Activated CD4-positive, alpha-beta T cell treated with anti-CD3 and anti-CD28 coated beads, Interleukin-2, Interleukin-6, amounts not matched to agents 100 ng/mL and 50 ng/mL, durations not matched to agents 16 hours and 8 hours (primary cell): ENCODE measurements at regions not wholly inside any gene's neighbourhood (a gene's known extent, or its start where the extent isn't known, plus 50 kb on each side); places are given as distances from the start of the nearest gene placed in this dataset.
"Not testable (repeated sequence)": the region's sequence is repeated elsewhere in the genome, so short reads cannot be mapped to it uniquely, and the experiment has no call there.

Experiments used
- DNase-seq: peaks from one replicate; pipeline ENCODE4 v3.0.0-alpha.2; 2020

DNA sequence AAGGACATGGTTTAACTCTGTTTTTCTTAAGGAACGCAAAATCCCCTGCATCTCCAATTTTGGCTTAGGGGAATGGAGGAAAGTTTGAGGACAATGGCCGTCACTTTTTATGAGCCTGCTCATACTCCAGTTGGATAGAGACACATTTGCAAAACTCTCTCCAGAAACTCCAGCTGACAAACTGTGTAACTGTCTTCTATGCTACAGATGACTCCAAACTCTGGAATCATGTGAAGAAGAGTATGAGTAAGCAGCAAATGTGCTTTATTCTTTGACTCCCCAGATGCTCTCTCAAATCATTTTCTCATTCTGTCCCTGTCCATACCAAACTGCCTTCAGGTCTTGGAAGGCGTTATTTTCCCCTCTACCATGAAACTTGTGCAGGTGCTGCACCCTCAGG is 226.5 kb upstream of the GPR149 start:
- no peak for DNase-seq

GRCh38 chr3:154642145-154642544 is 212.2 kb upstream of the GPR149 start:
- DNase-seq, result no peak

- no peak for DNase-seq
Observed at GRCh38 chr3:154625756-154626155, 195.8 kb upstream of the GPR149 start.

DNA sequence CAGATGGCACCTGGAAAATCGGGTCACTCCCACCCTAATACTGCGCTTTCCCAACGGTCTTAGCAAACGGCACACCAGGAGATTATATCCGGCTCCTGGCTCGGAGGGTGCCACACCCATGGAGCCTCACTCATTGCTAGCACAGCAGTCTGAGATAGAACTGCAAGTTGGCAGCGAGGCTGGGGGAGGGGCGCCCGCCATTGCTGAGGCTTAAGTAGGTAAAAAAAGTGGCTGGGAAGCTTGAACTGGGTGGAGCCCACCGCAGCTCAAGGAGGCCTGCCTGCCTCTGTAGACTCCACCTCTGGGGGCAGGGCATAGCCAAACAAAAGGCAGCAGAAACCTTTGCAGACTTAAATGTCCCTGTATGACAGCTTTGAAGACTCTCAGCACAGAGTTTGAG is 189.6 kb upstream of the GPR149 start:
- DNase-seq, result not testable (repeated sequence)

GRCh38 chr3:154616298-154616697 is 186.3 kb upstream of the GPR149 start:
- DNase-seq, result no peak

GRCh38 chr3:154615471-154615870 is 185.5 kb upstream of the GPR149 start:
- DNase-seq, result no peak

DNA sequence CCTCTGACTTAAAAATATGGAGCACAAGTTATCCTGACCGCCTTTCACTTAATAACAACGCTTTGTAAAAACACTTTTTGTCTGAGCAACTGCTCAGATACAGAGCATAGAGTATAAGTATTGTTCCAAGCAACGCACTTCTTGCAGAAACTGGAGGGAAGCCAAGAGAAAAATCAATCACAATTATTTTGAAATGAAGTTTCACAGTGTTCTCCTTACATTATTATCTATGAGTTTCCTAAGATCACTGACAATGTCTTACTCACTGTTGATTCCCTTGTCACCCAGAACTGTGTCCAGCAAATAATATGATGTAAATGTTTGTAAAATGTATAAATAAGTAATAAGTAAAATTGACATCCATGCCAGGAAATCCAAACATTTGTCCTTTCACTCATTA is 184.6 kb upstream of the GPR149 start:
- DNase-seq, result no peak

DNA sequence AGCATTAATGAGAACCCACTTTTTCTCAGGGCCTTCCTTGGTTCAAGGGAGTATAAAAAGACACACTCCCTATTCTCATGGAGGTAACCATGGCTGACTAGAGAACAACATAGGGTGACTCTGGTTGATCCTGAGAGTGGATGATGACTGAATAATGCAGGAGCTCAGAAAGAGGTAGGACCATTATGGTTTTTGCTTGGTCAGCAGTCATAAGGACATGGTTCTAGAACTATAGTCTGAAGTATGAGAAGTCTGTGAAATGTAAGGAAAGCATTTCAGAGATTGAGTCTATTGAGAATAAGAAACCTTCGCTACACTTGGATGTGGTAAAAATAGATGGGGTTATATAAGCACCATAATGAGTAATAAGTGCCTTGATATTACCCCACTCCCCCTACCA is 184.1 kb upstream of the GPR149 start:
- DNase-seq, result no peak

GRCh38 chr3:154602241-154602640 is 172.3 kb upstream of the GPR149 start:
- no peak for DNase-seq

DNA sequence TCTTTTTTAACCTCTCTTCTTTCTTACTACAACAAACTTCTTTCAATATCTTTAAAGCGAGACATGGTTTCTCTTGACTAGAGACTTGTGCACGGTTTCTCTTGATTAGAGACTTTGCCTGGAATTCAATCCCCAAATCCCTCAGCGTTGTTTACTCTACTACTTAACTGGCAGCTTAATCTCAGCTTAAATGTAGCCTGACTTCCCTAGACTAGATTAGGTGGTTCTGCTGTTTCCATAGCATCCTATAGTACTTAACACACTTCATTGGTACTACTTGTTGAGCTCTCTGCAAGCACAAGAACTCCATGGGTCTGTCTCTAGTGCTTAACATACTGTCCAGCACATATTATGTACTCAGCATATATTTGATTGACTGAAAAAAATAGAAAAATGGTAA is 168.2 kb upstream of the GPR149 start:
- DNase-seq, result no peak

DNA sequence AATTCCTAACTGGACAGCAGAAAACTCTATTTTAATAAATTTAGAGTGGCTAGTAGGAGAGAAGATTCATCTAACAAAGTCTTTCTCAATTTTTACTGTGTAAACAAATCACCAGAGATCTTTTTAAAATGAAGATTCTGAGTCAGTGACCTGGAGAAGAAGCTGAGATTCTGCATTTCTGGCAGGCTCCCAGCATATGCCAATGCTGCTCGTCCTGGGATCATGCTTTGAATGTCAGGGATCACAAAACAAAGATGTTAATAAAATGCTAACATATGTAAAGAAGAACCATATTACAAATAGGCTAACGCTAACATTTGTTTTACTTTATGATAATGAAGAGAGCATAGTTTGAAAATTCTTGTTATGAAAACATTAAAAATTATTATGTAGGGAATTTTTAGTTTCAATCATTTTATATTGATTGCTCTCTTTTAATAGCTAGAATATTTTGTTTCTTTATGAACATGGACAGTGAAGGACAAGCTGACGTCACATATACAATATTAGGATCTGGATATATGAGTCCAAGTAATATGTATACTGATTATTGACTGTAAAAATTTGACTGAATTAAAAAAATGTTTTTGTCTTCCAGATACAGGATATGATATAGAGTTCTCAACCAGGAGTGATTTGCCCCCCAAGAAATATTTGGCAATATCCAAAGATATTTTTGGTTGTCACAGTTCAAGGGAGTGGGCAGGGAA is 160.8 kb upstream of the GPR149 start:
- DNase-seq, result no peak

DNA sequence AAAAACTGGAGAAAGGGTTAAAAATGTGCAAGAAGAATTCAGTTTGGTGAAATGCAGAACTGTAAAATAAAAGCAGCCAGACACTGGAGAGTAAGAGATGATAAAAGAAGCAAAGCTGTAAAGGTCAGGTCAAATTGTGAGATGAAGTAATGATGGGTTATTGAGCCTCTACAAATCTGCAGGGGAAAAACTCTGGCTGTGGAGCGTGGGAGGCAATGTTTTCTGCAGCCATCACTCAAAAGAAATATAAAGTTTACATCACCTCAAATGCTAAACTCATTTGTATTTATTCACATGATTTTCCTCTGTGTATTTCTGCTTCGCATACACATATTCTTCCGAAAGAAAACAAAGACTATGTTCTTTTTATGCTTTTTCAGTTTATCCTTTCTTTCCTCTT is 158.8 kb upstream of the GPR149 start:
- DNase-seq, result no peak

DNA sequence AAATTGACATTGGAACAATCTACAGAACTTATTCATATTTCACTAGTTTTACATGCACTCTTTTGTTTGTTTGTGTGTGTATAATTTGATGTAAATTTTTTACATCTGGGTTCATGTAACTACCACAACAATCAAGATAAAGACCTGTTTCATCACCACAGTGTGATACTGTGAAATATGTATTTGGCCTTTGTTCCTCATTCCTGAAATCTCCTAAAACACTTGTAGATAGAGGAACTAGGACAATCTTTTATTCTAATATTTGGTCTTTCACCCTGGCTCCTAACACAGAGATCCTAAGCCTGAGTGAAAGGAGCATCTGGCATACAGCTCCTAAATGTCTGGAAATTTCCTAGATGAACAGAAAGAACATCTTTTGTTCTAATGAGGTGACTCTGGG is 155.0 kb upstream of the GPR149 start:
- no peak for DNase-seq

GRCh38 chr3:154584041-154584440 is 154.1 kb upstream of the GPR149 start:
- DNase-seq, result no peak

- no peak for DNase-seq
Observed at GRCh38 chr3:154583086-154583634, 153.2 kb upstream of the GPR149 start.

DNA sequence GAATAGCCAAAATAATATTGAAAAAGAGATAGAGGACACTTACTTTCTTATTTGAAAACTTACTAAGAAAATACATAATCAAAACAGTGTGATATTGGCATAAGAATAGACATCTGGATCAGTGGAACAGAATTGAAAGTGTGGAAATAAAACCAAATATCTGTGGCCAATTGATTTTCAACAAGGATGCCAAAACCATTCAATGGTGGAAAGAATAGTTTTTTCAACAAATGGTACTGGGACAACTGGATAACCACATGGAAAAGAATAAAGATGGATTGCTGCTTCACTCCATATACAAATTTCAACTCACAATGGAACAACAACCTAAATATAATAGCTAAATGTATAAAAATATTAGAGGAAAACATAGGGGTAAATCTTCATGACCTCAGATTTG is 152.5 kb upstream of the GPR149 start:
- no peak for DNase-seq

- DNase-seq, result no peak
Observed at GRCh38 chr3:154571553-154572226, 141.7 kb upstream of the GPR149 start.

DNA sequence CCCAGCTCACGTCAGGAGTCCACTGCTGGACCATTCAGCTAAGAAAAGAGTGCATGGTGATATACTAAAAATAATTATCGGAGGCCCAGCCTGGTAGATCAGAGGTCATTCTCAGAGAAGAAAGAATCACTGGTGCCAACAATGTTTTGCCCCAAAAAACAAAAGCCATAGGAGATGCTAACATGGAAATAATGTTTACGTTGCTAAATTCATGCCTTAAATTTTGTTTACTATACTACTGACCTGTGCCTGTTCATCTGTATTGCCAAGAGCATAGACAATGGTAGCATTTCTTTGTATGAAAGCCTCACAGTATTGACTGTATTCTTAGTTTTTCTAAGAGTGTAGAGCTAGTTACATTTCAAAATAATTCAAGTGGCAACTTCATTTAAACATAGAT is 138.1 kb upstream of the GPR149 start:
- DNase-seq, result no peak

DNA sequence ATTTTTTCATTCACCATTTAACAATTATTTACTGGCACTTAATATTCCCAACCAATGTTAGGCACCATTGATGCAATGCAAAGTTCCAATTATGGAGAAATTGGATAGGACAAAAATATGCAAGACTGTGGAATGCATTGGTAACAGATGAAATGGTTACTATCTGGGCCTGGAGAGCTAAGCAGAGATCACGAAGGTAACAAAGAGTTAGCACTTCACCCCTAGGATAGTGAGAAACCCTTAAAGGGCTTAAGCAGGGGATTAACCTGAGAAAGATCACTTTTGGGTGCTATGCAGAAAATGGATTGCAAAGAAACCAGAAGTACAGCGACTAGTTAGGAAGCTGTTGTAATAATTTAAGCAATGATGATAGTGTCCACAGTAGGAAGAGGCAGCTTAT is 129.6 kb upstream of the GPR149 start:
- no peak for DNase-seq

GRCh38 chr3:154552338-154552737 is 122.3 kb upstream of the GPR149 start:
- DNase-seq, result no peak

- no peak for DNase-seq
Observed at GRCh38 chr3:154549391-154549790, 119.4 kb upstream of the GPR149 start.

DNA sequence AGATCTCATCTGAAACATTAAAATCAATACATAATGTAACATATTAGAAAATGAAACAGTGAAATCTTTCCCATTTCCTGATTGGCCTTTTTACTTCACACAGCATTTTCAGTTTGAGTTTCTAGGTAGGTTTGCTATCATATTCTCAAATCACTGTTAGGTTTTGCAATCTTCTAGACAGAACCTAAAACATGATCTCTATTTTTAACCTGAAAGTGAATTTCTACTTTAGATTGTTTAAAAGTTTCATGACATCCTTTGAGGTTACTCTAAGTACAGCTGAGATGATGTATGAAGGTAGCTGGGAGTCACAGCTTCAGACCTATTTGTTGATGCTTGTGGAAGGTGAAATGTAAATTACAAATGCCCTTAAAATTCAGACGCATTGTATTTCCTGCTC is 118.4 kb upstream of the GPR149 start:
- no peak for DNase-seq

- no peak for DNase-seq
Observed at GRCh38 chr3:154542837-154543236, 112.8 kb upstream of the GPR149 start.

DNA sequence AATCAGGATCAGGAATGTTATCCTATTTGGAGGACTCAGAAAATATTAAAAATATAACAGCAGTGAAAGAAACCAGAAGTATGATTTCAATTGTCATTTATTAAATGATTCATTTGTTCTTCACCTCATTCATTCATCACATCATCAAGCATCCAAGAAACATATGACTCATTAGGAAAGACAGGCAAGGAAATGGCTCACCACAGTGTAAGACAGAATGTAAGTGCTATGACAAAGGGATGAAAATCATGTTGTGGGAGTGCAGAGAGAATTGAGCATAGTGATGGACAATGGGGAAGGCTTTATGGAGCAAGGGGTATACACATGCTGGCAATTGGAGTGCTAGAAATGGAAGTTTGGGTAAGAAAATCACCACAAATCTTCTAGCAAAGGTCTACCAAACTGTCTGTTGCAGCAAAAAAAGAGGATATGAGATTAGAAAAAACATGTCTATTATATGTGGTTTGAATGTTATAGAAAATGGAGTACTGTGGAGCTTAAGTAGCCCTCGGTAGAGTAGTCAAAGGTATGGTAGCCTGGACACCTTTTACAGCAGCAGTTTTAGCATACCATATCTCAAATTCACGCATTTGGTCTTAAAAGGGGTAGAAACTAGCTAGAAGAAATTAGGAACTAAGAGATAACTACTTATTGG is 111.1 kb upstream of the GPR149 start:
- no peak for DNase-seq
